K562 (cell line): ENCODE measurements at regions not wholly inside any gene's neighbourhood (a gene's known extent, or its start where the extent isn't known, plus 50 kb on each side); places are given as distances from the start of the nearest gene placed in this dataset.

Experiments
- ATAC-seq: fragments of 200-7000 bp; cut with Tn5 transposase; 3 replicates; pipeline ENCODE4 v1.9.1; 2020; ENCODE audit warnings: moderate library complexity
- BruUV-seq: library from RNA; stranded (reverse); fragments of 400-500 nt; replicated peaks from 2 replicates; lab custom pipeline; 2021; lab: Mats Ljungman, UMichigan
- CTCF ChIA-PET: fragments of 300-600 bp; formaldehyde crosslinking; extraction: SDS; loops from one replicate; lab custom pipeline; 2021; ENCODE audit warnings: low intra/inter-chr PET ratio; lab: Yijun Ruan, JAX
- POLR2A ChIA-PET: fragments of 300-600, 350-650 bp; sonication (Branson Sonifier 250); formaldehyde crosslinking; extraction: SDS; loops from one replicate; lab custom pipeline; 2021; ENCODE audit warnings: antibody characterized with exemption, inconsistent platforms; lab: Yijun Ruan, JAX
- DNase-seq, 4 experiments: peaks; one replicate each; pipeline versions ENCODE4 v3.0.0 to v3.0.0-alpha.2; 2011 to 2018; ENCODE audit warnings: low spot score in 3 of 4, mixed read lengths in 3 of 4; ENCODE audit errors: extremely low read depth in 1 of 4
- FAIRE-seq: peaks from 2 replicates; lab custom pipeline; 2011; peaks lifted over from hg19 to GRCh38; lab: Jason Lieb, UNC
- H2AFZ ChIP-seq: 2 replicates; pipeline ENCODE4 v1.6.0; 2011; ENCODE audit warnings: low read depth, low read length, control low read depth, inconsistent platforms
- H3K27ac ChIP-seq: fragments of 200-600 bp; 3 replicates; pipeline ENCODE4 v1.8.0; 2011; ENCODE audit warnings: low read depth, mild to moderate bottlenecking, control low read depth, inconsistent platforms, low read length, moderate library complexity, mixed read lengths; ENCODE audit errors: extremely low read depth
- H3K27me3 ChIP-seq, 2 experiments: fragments of 300-600 bp in 1 of 2; 2 replicates in 1 of 2; 3 replicates in 1 of 2; pipeline versions ENCODE4 v1.6.0 to v1.8.0; 2011; ENCODE audit warnings: inconsistent platforms in 2 of 2, low read length in 2 of 2, mild to moderate bottlenecking in 1 of 2, mixed read lengths in 1 of 2, moderate library complexity in 1 of 2; ENCODE audit not compliant: control insufficient read depth in 2 of 2, insufficient read depth in 2 of 2
- H3K36me3 ChIP-seq: fragments of 300-600 bp; 3 replicates; pipeline ENCODE4 v1.8.0; 2011; ENCODE audit warnings: mild to moderate bottlenecking, low read length, inconsistent platforms; ENCODE audit not compliant: control insufficient read depth, insufficient read depth
- H3K4me1 ChIP-seq, 2 experiments: fragments of 200-600 bp in 1 of 2; replicated peaks in 1 of 2; 2 replicates in 1 of 2; 3 replicates in 1 of 2; pipeline versions ENCODE4 v1.5.1 to v1.8.0; 2011; ENCODE audit warnings: inconsistent platforms in 2 of 2, low read length in 2 of 2, mild to moderate bottlenecking in 1 of 2, mixed read lengths in 1 of 2, moderate library complexity in 1 of 2; ENCODE audit not compliant: control insufficient read depth in 2 of 2, insufficient read depth in 2 of 2
- H3K4me2 ChIP-seq: 2 replicates; pipeline ENCODE4 v1.6.1; 2011; ENCODE audit warnings: low read length, control low read depth, inconsistent platforms, mixed read lengths; ENCODE audit not compliant: insufficient read depth
- H3K4me3 ChIP-seq: fragments of 200-600 bp; sonication (generic), shearing (Covaris generic); 2 replicates; pipeline ENCODE4 v1.5.1; 2016; ENCODE audit warnings: control low read depth, inconsistent platforms
- H3K79me2 ChIP-seq: fragments of 200-600 bp; 3 replicates; pipeline ENCODE4 v1.8.0; 2011; ENCODE audit warnings: low read length, inconsistent platforms; ENCODE audit not compliant: control insufficient read depth, insufficient read depth
- H3K9ac ChIP-seq, 2 experiments: 2 replicates each; pipeline versions ENCODE4 v1.6.0 to v1.6.1; 2011; ENCODE audit warnings: low read depth in 2 of 2, low read length in 2 of 2, control low read depth in 1 of 2, inconsistent platforms in 1 of 2, mild to moderate bottlenecking in 1 of 2, mixed read lengths in 1 of 2; ENCODE audit not compliant: insufficient read depth in 1 of 2
- H3K9me1 ChIP-seq: one replicate; pipeline ENCODE4 v1.6.0; 2011; ENCODE audit warnings: inconsistent platforms, mild to moderate bottlenecking, low read length, moderate library complexity; ENCODE audit not compliant: control insufficient read depth, insufficient read depth
- H3K9me3 ChIP-seq: replicated peaks from 2 replicates; pipeline ENCODE4 v1.5.1; 2011; ENCODE audit warnings: low read depth, low read length, inconsistent platforms; ENCODE audit not compliant: control insufficient read depth, insufficient read depth
- H4K20me1 ChIP-seq: replicated peaks from 2 replicates; pipeline ENCODE4 v1.6.1; 2011; ENCODE audit warnings: low read length, inconsistent platforms, mixed read lengths; ENCODE audit not compliant: control insufficient read depth, insufficient read depth
- ETV6 ChIP-seq, 3 experiments: fragments of 150-350 bp in 1 of 3; sonication (generic) in 1 of 3; formaldehyde crosslinking in 1 of 3; IDR thresholded peaks; 2 replicates each; pipeline versions ENCODE4 v1.6.1 to v1.8.0; 2014 to 2022; ENCODE audit warnings: borderline replicate concordance in 2 of 3, low read depth in 2 of 3, antibody characterized with exemption in 1 of 3, low read length in 1 of 3, mild to moderate bottlenecking in 1 of 3, missing genetic modification reagents in 1 of 3
- FOXP1 ChIP-seq: sonication (generic); formaldehyde crosslinking; IDR thresholded peaks from 2 replicates; pipeline ENCODE4 v1.8.0; 2022; ENCODE audit warnings: mild to moderate bottlenecking, missing genetic modification reagents
- LCOR ChIP-seq: sonication (generic); formaldehyde crosslinking; IDR thresholded peaks from 2 replicates; pipeline ENCODE4 v1.8.0; 2022; ENCODE audit warnings: mild to moderate bottlenecking, missing genetic modification reagents
- MIER1 ChIP-seq: fragments of 450-650 bp; IDR thresholded peaks from 2 replicates; pipeline ENCODE4 v1.6.1; 2016; ENCODE audit warnings: antibody characterized with exemption, mild to moderate bottlenecking, low read depth
- NFIX ChIP-seq: fragments of 250-450 bp; sonication (Bioruptor Pico); IDR thresholded peaks from 2 replicates; pipeline ENCODE4 v1.4.0; 2020; ENCODE audit warnings: low read depth, mild to moderate bottlenecking, moderate library complexity
- PTBP1 ChIP-seq: fragments of 200-400 bp; formaldehyde crosslinking; IDR thresholded peaks from 2 replicates; pipeline ENCODE4 v1.6.1; 2017; ENCODE audit warnings: low read depth, low read length
- SAP30 ChIP-seq: fragments of 200-600 bp; sonication (generic); IDR thresholded peaks from 2 replicates; pipeline ENCODE4 v1.6.1; 2012; ENCODE audit warnings: borderline replicate concordance, low read depth, mild to moderate bottlenecking, moderate library complexity, low read length, control low read depth, inconsistent platforms; ENCODE audit not compliant: insufficient read depth, poor library complexity, severe bottlenecking
- TAL1 ChIP-seq: fragments of 450-650 bp; IDR thresholded peaks from 2 replicates; pipeline ENCODE4 v1.6.1; 2016; ENCODE audit warnings: mild to moderate bottlenecking
- TCFL5 ChIP-seq: fragments of 250-450 bp; sonication (Bioruptor Pico); conservative IDR thresholded peaks from 2 replicates; pipeline ENCODE4 v1.6.1; 2021; ENCODE audit warnings: mild to moderate bottlenecking, moderate library complexity, matching md5 sums
- ZKSCAN3 ChIP-seq: fragments of 250-450 bp; sonication (Bioruptor Pico); IDR thresholded peaks from 2 replicates; pipeline ENCODE4 v1.4.0; 2020
- ZKSCAN8 ChIP-seq: fragments of 200-800 bp; sonication (Bioruptor generic); IDR thresholded peaks from 2 replicates; pipeline ENCODE4 v1.6.1; 2016; ENCODE audit warnings: missing genetic modification characterization, missing compliant biosample characterization
- ZNF212 ChIP-seq: fragments of 450-650 bp; formaldehyde crosslinking; IDR thresholded peaks from 2 replicates; pipeline ENCODE4 v1.4.0; 2020; ENCODE audit warnings: mild to moderate bottlenecking
- ZNF253 ChIP-seq: fragments of 250-450 bp; sonication (Bioruptor Pico); conservative IDR thresholded peaks from 2 replicates; pipeline ENCODE4 v1.6.1; 2021; ENCODE audit warnings: mild to moderate bottlenecking
- WGBS: fragments of 100-300 bp; shearing (Covaris generic); methylation state at CpG from one replicate; pipeline ENCODE4 v1.1.6; 2016; ENCODE audit warnings: low coverage, mixed read lengths; ENCODE audit not compliant: insufficient coverage; ENCODE audit errors: missing lambda C conversion rate; 5-methylcytosine and 5-hydroxymethylcytosine counted together
- in situ Hi-C: fragments of 300-500 bp; cut with MboI; formaldehyde crosslinking; loops from 4 replicates; pipeline ENCODE4 v1.15.0; 2018; ENCODE audit warnings: inconsistent platforms, mixed read lengths
- intact Hi-C: fragments of 100-400 bp; cut with micrococcal nuclease; formaldehyde crosslinking; loops from 2 replicates; pipeline ENCODE4 v1.14.2; 2022
- TF ChIP-seq, protein P1 (sequence below): sonication (generic); formaldehyde crosslinking; IDR thresholded peaks from 2 replicates; pipeline ENCODE4 v1.8.0; 2022; ENCODE audit warnings: mild to moderate bottlenecking, missing genetic modification reagents

DNA sequence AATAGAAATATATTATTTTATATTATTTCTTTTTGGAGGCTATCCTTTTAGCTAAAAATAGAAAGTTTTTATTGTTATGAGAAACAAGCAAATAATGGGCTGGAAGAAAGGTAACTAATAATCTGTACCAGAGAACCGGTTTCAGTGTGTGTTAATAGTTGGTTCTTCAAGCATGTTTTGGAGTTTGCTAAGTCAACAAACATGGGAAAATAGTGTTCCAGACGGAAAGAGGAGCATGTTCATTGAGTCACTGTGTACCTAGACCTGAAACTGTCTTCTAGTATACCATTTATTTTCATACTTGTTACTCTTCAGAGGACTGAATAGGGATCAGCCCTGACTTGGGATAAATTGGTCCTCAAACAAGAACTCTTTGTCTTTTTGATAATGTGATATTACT, 134.5 kb upstream of the CWC22 start (continued):
- TF ChIP-seq TAL1 = no peak
- no peak for TF ChIP-seq MIER1
- TF ChIP-seq LCOR (CRISPR knock-in tag) = no peak
- TF ChIP-seq, protein P1, sequence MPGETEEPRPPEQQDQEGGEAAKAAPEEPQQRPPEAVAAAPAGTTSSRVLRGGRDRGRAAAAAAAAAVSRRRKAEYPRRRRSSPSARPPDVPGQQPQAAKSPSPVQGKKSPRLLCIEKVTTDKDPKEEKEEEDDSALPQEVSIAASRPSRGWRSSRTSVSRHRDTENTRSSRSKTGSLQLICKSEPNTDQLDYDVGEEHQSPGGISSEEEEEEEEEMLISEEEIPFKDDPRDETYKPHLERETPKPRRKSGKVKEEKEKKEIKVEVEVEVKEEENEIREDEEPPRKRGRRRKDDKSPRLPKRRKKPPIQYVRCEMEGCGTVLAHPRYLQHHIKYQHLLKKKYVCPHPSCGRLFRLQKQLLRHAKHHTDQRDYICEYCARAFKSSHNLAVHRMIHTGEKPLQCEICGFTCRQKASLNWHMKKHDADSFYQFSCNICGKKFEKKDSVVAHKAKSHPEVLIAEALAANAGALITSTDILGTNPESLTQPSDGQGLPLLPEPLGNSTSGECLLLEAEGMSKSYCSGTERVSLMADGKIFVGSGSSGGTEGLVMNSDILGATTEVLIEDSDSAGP = no peak
- TF ChIP-seq PTBP1 = no peak
- TF ChIP-seq TCFL5 = no peak
- TF ChIP-seq ZNF253 (CRISPR knock-in tag) = no peak
- no peak for TF ChIP-seq FOXP1

GRCh38 chr2:180133736-180134135, 126.6 kb upstream of the CWC22 start:
- H4K20me1 ChIP-seq = no peaks in the 10 kb centered on the region
- no peaks in the 10 kb centered on the region for H3K36me3 ChIP-seq
- FAIRE-seq = no peak
- BruUV-seq = no TSS peak
- in situ Hi-C loops = no loop called here
- no peaks in the 10 kb centered on the region for H3K79me2 ChIP-seq
- 0% methylated on average over 1 of the region's 1 CpG for WGBS
- no peak overlapping the region for H3K4me2 ChIP-seq
- ChIA-PET POLR2A (no interaction called here), CTCF (no interaction called here)
- intact Hi-C loops = no loop called here
- H3K4me3 ChIP-seq = no peak overlapping the region
- no peak for ATAC-seq
- DNase-seq = no peak
- no peak overlapping the region for H2AFZ ChIP-seq
- H3K9ac ChIP-seq = no peak overlapping the region
- no peaks in the 10 kb centered on the region for H3K27me3 ChIP-seq
- H3K9me3 ChIP-seq = no peaks in the 10 kb centered on the region
- no peak overlapping the region for H3K27ac ChIP-seq
- H3K4me1 ChIP-seq = no peaks in the 10 kb centered on the region
- H3K9me1 ChIP-seq = no peaks in the 10 kb centered on the region
- TF ChIP-seq SAP30 (no peak), ZNF212 (CRISPR knock-in tag) (no peak), NFIX (CRISPR knock-in tag) (no peak), ZKSCAN8 (CRISPR knock-in tag) (no peak), ETV6 (IDR thresholded peaks at IDR 0.05; ENCODE audit: borderline replicate concordance in 1 of 2, low read depth in 2 of 2, low read length in 1 of 2) (no peak), ETV6 (CRISPR knock-in tag; IDR thresholded peaks at IDR 0.05; ENCODE audit: borderline replicate concordance) (no peak), ZKSCAN3 (CRISPR knock-in tag) (no peak)
